BLaER1 (cell line): ENCODE measurements at regions not wholly inside any gene's neighbourhood (a gene's known extent, or its start where the extent isn't known, plus 50 kb on each side); places are given as distances from the start of the nearest gene placed in this dataset.

Source experiments
- H3K27ac ChIP-seq: shearing (Covaris generic); formaldehyde crosslinking; 2 replicates; pipeline ENCODE4 v1.8.1; 2022
- H3K27me3 ChIP-seq: shearing (Covaris generic); formaldehyde crosslinking; 2 replicates; pipeline ENCODE4 v1.8.1; 2022
- H3K36me3 ChIP-seq: shearing (Covaris generic); formaldehyde crosslinking; 2 replicates; pipeline ENCODE4 v1.8.1; 2022
- H3K4me1 ChIP-seq: shearing (Covaris generic); formaldehyde crosslinking; 2 replicates; pipeline ENCODE4 v1.8.1; 2022
- H3K4me2 ChIP-seq: shearing (Covaris generic); formaldehyde crosslinking; 2 replicates; pipeline ENCODE4 v1.8.1; 2022
- H3K4me3 ChIP-seq: shearing (Covaris generic); formaldehyde crosslinking; 2 replicates; pipeline ENCODE4 v1.8.1; 2022
- H3K9ac ChIP-seq: shearing (Covaris generic); formaldehyde crosslinking; 2 replicates; pipeline ENCODE4 v1.8.1; 2022
- H3K9me3 ChIP-seq: shearing (Covaris generic); formaldehyde crosslinking; 2 replicates; pipeline ENCODE4 v1.8.1; 2022
- H4K20me1 ChIP-seq: shearing (Covaris generic); formaldehyde crosslinking; 2 replicates; pipeline ENCODE4 v1.8.1; 2022
- Cebpa-rat ChIP-seq: shearing (Covaris generic); IDR thresholded peaks from 2 replicates; pipeline ENCODE4 v1.8.1; 2022

DNA sequence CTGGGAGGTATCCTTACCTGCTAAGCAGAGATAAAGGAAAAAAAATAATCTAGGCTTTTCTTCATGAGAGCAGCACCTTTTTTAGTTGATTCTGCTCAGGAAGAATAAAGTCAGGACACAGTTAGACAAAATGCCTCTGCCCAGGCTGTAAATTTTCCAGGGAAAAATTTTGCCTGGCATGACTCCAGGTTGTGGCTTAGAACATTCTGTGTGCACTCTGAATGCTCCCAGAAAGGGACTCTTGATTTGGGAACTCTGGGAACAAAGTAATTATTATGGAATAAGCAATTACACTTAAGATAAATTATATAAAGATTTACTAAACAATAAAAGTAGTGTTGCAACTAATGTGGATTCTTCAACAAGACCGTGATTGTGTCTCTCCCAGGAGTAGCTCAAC is 826.2 kb upstream of the TENM3 start:
- Histone ChIP-seq H3K4me3 (no peak overlapping the region), H4K20me1 (no peaks in the 10 kb centered on the region), H3K27me3 (no peaks in the 10 kb centered on the region), H3K9ac (no peak overlapping the region), H3K4me1 (no peaks in the 10 kb centered on the region), H3K9me3 (no peaks in the 10 kb centered on the region), H3K4me2 (no peak overlapping the region), H3K27ac (no peak overlapping the region), H3K36me3 (no peaks in the 10 kb centered on the region)
- TF ChIP-seq Cebpa-rat: no peak

DNA sequence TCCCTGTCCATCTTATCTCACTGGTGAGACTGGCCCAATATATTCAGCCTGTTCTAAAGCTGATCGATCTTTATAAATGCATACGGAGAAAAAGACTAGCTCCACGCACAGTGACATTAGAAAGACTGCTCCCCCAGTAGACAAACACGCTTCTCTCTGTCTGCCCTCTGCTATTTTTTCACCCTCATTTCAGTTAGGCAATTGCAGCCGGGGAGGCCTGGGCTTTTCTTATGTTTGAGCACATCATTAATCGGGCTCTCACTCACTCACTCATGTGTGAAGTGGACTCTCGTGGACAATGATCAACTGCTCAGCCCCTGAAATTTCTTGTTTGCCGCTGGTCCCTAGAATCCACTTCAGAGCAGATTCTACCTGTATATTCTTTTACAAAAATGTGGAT is 824.7 kb upstream of the TENM3 start:
- H3K4me1 ChIP-seq: no peaks in the 10 kb centered on the region

GRCh38 chr4:181420950-181421349 is 822.3 kb upstream of the TENM3 start:
- H3K27me3 ChIP-seq: no peaks in the 10 kb centered on the region
- H3K27ac ChIP-seq: no peak overlapping the region
- H3K4me3 ChIP-seq: no peak overlapping the region
- no peaks in the 10 kb centered on the region for H4K20me1 ChIP-seq
- H3K36me3 ChIP-seq: no peaks in the 10 kb centered on the region
- no peak for TF ChIP-seq Cebpa-rat
- H3K9me3 ChIP-seq: no peaks in the 10 kb centered on the region
- no peak overlapping the region for H3K9ac ChIP-seq
- H3K4me2 ChIP-seq: no peak overlapping the region
- no peaks in the 10 kb centered on the region for H3K4me1 ChIP-seq

More for the DNA sequence above, 824.7 kb upstream of the TENM3 start:
- no peak for TF ChIP-seq Cebpa-rat
- Histone ChIP-seq H4K20me1 (no peaks in the 10 kb centered on the region), H3K27ac (no peak overlapping the region), H3K36me3 (no peaks in the 10 kb centered on the region), H3K9ac (no peak overlapping the region), H3K27me3 (no peaks in the 10 kb centered on the region), H3K9me3 (no peaks in the 10 kb centered on the region), H3K4me2 (no peak overlapping the region), H3K4me3 (no peak overlapping the region)

DNA sequence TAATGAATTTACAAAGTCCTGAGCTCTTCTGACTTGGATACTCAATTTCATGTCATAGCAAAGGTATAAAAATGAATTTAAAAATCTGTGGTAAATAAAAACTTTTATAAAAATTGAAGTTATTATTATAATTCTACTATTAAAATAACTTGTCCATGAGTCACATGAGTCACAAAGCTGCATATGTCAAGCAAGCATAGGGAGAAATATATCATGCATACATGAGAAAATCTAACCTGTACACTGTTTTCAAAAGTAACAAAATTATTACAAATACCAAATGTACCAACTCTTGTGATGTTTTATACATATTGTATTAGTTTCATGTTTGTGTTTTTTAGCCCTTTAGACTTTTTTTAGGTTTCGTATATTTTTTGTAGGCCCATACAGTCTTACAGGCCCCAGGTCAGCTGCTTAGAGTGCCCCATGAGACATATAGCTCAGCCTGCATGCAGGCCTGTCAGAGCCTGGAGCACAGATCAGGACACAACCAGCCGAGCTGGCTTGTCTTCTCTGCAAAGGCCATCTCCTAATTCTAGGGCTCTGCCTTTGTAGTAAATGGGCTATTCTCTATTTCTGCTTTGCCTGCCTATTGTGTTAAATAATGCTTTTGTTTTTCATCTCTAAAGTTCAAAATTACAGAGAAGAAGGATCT is 818.7 kb upstream of the TENM3 start:
- H3K4me3 ChIP-seq: no peak overlapping the region
- no peaks in the 10 kb centered on the region for H3K36me3 ChIP-seq
- H4K20me1 ChIP-seq: no peaks in the 10 kb centered on the region
- no peaks in the 10 kb centered on the region for H3K9me3 ChIP-seq
- TF ChIP-seq Cebpa-rat: no peak
- no peak overlapping the region for H3K9ac ChIP-seq
- H3K27me3 ChIP-seq: no peaks in the 10 kb centered on the region
- H3K4me2 ChIP-seq: no peak overlapping the region
- H3K4me1 ChIP-seq: no peaks in the 10 kb centered on the region
- no peak overlapping the region for H3K27ac ChIP-seq

- Histone ChIP-seq H3K27ac (no peak overlapping the region), H3K36me3 (no peaks in the 10 kb centered on the region), H3K4me2 (no peak overlapping the region), H4K20me1 (no peaks in the 10 kb centered on the region), H3K9me3 (no peaks in the 10 kb centered on the region), H3K9ac (no peak overlapping the region), H3K27me3 (no peaks in the 10 kb centered on the region), H3K4me1 (no peaks in the 10 kb centered on the region), H3K4me3 (no peak overlapping the region)
- no peak for TF ChIP-seq Cebpa-rat
These were observed 816.1 kb upstream of the TENM3 start for GRCh38 chr4:181427076-181427475.

- H3K36me3 ChIP-seq: no peaks in the 10 kb centered on the region
- no peaks in the 10 kb centered on the region for H3K27me3 ChIP-seq
- no peak for TF ChIP-seq Cebpa-rat
- no peak overlapping the region for H3K27ac ChIP-seq
- H3K4me2 ChIP-seq: no peak overlapping the region
- no peak overlapping the region for H3K9ac ChIP-seq
- no peaks in the 10 kb centered on the region for H3K9me3 ChIP-seq
- H4K20me1 ChIP-seq: no peaks in the 10 kb centered on the region
- H3K4me1 ChIP-seq: no peaks in the 10 kb centered on the region
- no peak overlapping the region for H3K4me3 ChIP-seq
These were observed 812.2 kb upstream of the TENM3 start for GRCh38 chr4:181431006-181431405.

DNA sequence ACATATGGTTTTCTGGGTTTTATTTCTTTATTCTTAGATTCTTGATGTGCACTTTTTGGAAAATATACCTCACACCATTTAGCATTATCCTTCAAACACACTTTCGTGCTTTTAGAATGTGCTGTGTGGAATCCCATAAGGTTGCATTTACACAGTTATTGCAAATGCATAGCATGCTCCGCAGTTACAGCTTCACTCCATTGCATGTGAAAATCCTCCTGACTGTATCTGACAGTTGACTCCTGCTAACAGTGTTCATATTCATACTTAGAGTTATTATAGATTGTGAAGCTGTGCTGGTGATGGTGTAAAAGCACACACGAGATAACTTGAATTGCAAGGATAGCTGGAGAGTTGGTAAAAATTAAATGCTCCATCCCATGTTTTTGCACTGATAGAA is 811.5 kb upstream of the TENM3 start:
- no peaks in the 10 kb centered on the region for H3K9me3 ChIP-seq
- no peaks in the 10 kb centered on the region for H4K20me1 ChIP-seq
- no peaks in the 10 kb centered on the region for H3K36me3 ChIP-seq
- no peaks in the 10 kb centered on the region for H3K4me1 ChIP-seq
- H3K9ac ChIP-seq: no peak overlapping the region
- H3K4me3 ChIP-seq: no peak overlapping the region
- H3K27ac ChIP-seq: no peak overlapping the region
- H3K27me3 ChIP-seq: no peaks in the 10 kb centered on the region
- H3K4me2 ChIP-seq: no peak overlapping the region
- TF ChIP-seq Cebpa-rat: no peak

DNA sequence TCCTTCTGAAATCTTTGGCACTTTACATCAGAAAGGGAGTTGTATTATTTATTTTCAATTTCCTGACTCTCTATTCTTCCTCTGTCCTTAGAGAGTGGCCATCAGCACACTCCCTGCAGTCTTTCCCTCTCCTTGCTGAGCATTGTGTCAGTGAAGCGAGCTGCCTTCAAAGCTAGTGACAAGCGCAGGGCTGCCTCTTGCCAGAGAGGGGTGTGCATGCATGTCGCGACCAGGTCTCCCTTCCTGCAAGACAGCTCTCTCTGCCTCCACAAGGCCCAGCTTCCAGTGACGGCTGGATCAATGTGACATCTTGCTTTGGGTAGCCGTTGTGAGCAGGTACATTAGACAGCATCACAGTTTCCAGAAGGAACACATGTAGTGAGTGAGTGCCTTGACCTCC is 810.9 kb upstream of the TENM3 start:
- no peaks in the 10 kb centered on the region for H3K36me3 ChIP-seq
- H3K9ac ChIP-seq: no peak overlapping the region
- no peaks in the 10 kb centered on the region for H4K20me1 ChIP-seq
- no peak overlapping the region for H3K4me3 ChIP-seq
- no peaks in the 10 kb centered on the region for H3K27me3 ChIP-seq
- no peak for TF ChIP-seq Cebpa-rat
- no peaks in the 10 kb centered on the region for H3K4me1 ChIP-seq
- H3K27ac ChIP-seq: no peak overlapping the region
- no peaks in the 10 kb centered on the region for H3K9me3 ChIP-seq
- no peak overlapping the region for H3K4me2 ChIP-seq

- Histone ChIP-seq H3K4me3 (no peak overlapping the region), H3K9me3 (no peaks in the 10 kb centered on the region), H3K27ac (no peak overlapping the region), H3K9ac (no peak overlapping the region), H3K4me2 (no peak overlapping the region), H3K27me3 (no peaks in the 10 kb centered on the region), H3K4me1 (no peaks in the 10 kb centered on the region), H4K20me1 (no peaks in the 10 kb centered on the region), H3K36me3 (no peaks in the 10 kb centered on the region)
- TF ChIP-seq Cebpa-rat: no peak
These were observed 805.3 kb upstream of the TENM3 start for GRCh38 chr4:181437895-181438294.

- no peaks in the 10 kb centered on the region for H3K4me1 ChIP-seq
- H3K4me3 ChIP-seq: no peak overlapping the region
- H3K27me3 ChIP-seq: no peaks in the 10 kb centered on the region
- H3K27ac ChIP-seq: no peak overlapping the region
- TF ChIP-seq Cebpa-rat: no peak
- H3K4me2 ChIP-seq: no peak overlapping the region
- no peaks in the 10 kb centered on the region for H3K9me3 ChIP-seq
- H3K36me3 ChIP-seq: no peaks in the 10 kb centered on the region
- no peak overlapping the region for H3K9ac ChIP-seq
- H4K20me1 ChIP-seq: no peaks in the 10 kb centered on the region
These were observed 804.6 kb upstream of the TENM3 start for GRCh38 chr4:181438641-181439040.

- H3K36me3 ChIP-seq: no peaks in the 10 kb centered on the region
- TF ChIP-seq Cebpa-rat: no peak
- H3K9ac ChIP-seq: no peak overlapping the region
- H3K27ac ChIP-seq: no peak overlapping the region
- no peaks in the 10 kb centered on the region for H4K20me1 ChIP-seq
- no peak overlapping the region for H3K4me3 ChIP-seq
- H3K4me1 ChIP-seq: no peaks in the 10 kb centered on the region
- no peaks in the 10 kb centered on the region for H3K9me3 ChIP-seq
- H3K27me3 ChIP-seq: no peaks in the 10 kb centered on the region
- no peak overlapping the region for H3K4me2 ChIP-seq
These were observed 800.2 kb upstream of the TENM3 start for GRCh38 chr4:181443021-181443420.
